Hematopoietic multipotent progenitor cell treated with erythropoietin and hydrocortisone succinate and interleukin-3 and kit ligand, for 6 days (in vitro differentiated cells): ENCODE measurements at regions not wholly inside any gene's neighbourhood (a gene's known extent, or its start where the extent isn't known, plus 50 kb on each side); places are given as distances from the start of the nearest gene placed in this dataset.

ENCODE experiments used
- DNase-seq: peaks from one replicate; pipeline ENCODE4 v3.0.0-alpha.2; 2015

DNA sequence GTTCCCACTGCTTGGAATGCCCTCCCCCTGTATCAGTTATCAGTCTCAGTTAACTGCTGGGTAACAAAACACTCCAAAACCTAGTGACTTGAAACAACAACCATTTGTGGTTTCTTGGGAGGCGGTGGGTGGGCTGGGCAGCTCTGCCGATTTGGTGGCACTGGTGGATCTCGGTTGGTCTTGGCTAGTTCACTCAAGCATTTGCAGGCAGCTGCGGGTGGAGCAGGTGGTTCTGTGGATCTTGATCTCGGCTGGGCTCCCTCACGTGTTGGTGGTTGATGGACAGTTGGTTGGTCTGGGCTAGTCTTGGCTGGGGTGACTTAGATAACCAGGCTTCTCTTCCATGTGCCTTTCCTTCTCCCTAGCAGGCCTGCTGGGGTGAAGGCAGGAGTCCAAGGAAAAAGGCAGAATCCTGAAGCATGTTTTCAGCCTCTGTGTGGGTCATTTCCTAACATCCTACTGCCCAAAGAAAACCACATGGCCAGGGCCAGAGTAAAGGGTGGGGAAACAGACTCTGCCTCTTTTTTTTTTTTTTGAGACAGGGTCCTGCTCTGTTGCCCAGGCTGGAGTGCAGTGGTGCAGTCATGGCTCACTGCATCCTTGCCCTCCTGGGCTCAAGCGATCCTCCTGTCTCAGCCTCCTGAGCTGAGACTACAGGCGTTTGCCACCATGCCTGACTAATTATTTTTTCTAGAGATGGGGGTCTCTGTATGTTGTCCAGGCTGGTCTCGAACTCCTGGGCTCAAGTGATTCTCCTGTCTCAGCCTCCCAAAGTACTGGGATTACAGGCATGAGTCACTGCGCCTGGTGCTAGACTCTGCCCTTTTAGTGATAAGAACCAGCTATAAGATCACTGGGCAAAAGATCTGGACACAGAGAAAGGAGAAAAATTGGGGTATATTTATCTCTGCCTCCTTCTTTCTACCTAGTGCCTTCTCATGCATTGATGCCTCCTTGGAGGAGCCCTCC is 183.7 kb downstream of the RGS3 start:
- peak; percentile 33 for DNase-seq

- no peak for DNase-seq
These were observed 184.5 kb downstream of the RGS3 start for GRCh38 chr9:113648048-113648447.

GRCh38 chr9:113648586-113648985 is 185.1 kb downstream of the RGS3 start:
- no peak for DNase-seq

DNA sequence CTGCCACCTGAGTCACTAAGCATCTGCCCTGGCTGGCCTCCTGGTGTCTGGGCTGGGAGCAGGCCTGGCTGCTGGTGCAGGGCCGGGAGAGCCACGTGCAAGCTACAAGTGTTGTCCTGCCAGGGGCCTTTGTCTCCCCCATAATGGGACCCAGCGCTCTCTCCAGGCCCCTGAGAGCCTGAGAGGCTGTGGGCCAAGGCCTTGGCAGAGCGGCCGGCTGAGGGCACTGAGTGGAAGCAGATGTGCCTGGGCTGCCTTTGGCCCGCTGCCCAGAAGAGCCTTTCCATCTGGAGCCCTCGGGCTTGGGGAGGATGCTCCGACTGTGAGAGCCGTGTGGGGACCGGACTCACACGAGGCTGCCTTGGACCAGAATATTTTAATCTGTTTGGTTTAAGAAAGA is 185.5 kb downstream of the RGS3 start:
- DNase-seq = no peak

- no peak for DNase-seq
These were observed 186.3 kb downstream of the RGS3 start for GRCh38 chr9:113649855-113650206.

- no peak for DNase-seq
These were observed 186.9 kb downstream of the RGS3 start for GRCh38 chr9:113650207-113651131.

- no peak for DNase-seq
These were observed 188.4 kb downstream of the RGS3 start for GRCh38 chr9:113651896-113652295.

- no peak for DNase-seq
These were observed 189.0 kb downstream of the RGS3 start for GRCh38 chr9:113652355-113653152.

- no peak for DNase-seq
These were observed 190.4 kb downstream of the RGS3 start for GRCh38 chr9:113653746-113654604.

DNA sequence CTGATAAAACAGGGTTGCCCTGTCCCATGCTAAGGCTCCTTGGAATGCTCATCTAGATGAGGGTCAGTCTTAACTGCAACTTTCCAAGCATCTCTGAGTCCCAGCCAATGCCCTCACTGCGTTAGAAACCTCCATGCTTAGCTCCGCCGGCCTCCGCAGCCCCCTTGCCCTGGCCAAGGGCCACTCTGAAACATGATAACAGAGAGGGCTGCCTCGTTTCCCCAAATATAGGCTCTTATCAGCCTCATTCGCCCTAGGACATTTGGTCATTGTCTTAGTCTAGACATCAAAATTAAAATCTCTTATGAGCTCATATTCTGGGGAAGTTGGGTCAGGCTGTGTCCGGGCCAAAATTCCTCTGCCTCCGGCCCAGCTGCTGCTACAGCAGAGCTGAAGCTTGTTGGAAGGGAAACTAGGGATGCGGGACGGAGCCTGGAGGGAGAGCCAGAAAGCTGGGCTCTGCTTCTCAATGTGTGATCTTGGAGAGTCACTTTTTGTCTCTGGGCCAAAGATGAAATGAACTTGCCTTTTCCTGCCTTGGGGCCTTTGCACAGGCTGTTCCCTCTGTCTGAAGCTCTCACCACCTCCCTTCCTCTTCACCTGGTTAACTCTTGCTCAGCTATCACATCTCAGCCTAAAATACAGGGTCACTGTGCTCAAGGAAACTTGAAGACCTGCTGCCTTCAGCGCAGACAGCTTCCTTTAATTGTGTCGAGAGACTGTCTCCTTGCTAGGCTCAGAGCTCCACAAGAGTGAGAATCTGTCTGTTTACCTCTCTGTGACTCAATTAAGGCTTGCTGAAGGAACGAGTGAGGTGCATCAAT is 191.3 kb downstream of the RGS3 start:
- DNase-seq = no peak

DNA sequence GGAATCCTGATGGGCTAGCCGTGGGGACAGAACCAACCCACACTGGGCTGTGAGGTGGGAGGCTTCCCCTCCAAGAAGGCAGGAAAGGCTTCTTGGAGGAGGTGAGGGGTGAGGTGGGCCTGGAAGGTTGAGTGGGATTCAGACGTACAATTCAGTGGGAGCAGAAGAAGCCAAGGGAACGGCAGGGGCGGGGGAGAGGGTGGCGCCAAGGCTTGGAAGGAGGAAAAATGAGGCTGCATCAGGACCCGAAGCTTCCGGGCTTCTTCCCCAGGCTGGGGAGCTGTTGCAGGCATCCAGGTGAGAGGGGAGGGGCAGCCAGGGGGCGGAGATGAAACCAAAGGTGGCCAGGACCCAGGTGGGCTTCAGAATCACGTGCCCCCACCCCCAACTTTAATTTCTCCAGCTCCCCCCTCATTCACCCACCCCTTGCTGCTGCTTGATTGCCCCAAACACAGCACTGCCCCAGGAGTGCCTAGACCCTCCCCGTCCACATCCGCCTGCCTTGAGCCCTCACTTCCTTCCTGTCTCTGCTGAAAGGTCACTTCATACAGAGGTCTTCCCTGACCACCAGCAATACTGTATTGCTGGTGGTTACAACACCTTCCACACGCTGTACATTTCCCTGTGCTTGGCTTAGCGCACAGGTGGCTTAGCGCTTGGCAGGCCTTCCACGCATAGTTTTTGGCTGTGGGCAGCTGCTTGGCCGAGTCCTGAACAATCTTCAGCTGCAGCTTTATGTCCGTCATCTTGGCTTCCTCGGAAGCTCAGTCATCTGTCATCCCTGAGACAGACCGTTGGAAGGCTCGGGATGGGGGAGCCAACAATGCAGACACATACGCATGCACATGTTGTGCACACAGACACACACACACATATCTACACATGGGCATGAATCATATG is 193.5 kb downstream of the RGS3 start:
- no peak for DNase-seq

- DNase-seq = peak; percentile 87
These were observed 194.4 kb downstream of the RGS3 start for GRCh38 chr9:113657765-113658544.

DNA sequence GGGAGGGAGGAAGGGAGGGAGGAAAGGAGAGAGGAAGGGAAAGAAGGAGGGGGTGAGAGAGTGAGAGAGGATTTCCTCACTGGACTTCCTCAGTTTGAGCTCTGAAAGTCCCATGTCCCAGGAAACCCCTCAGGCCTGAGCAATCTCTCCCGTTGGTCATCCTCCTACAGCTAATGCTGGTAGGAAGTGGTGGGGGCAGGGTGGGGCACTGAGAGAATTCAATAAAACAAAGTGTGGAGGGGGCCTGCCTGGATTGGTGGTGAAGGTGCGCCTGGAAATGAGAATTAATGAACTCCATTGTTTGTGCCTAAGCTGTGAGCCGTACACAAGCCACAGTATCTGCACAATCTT is 195.0 kb downstream of the RGS3 start:
- no peak for DNase-seq

DNA sequence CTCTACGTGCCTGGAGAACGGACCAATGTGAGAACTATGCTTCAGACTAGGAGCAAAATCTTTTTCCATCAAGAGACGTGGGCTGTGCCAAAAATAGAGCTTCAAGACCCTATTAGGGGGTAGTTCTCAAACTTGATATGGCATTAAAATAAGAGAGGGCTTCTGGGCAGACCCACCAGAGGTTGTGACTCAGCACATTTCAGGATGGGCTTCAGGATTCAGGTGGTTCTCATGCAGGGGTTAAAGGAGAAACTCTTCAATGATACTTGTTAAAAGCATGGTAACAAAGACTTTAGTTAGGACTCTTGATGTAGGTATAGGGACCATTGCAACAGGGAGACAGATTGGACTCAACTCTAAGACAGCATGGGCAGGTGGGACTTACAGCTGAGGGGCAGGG is 195.5 kb downstream of the RGS3 start:
- no peak for DNase-seq

- no peak for DNase-seq
These were observed 196.2 kb downstream of the RGS3 start for GRCh38 chr9:113659740-113660139.

- no peak for DNase-seq
These were observed 196.7 kb downstream of the RGS3 start for GRCh38 chr9:113660196-113660595.

DNA sequence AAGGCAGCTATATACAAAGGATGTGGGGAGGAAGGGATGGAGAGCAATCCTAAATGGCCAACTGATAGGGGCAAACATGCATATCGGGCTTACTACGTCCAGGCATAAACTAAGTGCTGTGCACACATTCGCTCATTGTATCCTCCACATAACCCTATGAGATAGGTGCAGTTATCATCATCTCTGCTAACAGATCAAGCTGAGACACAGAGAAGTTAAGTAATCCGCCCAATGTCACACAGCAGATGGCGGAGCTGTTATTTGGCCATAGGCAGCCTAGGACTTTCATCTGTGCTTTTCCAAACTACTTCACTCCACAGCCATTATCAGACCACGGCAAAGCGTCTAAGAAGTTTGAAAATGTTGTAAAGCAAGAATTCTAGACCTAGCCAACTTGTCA is 197.5 kb downstream of the RGS3 start:
- DNase-seq = no peak

DNA sequence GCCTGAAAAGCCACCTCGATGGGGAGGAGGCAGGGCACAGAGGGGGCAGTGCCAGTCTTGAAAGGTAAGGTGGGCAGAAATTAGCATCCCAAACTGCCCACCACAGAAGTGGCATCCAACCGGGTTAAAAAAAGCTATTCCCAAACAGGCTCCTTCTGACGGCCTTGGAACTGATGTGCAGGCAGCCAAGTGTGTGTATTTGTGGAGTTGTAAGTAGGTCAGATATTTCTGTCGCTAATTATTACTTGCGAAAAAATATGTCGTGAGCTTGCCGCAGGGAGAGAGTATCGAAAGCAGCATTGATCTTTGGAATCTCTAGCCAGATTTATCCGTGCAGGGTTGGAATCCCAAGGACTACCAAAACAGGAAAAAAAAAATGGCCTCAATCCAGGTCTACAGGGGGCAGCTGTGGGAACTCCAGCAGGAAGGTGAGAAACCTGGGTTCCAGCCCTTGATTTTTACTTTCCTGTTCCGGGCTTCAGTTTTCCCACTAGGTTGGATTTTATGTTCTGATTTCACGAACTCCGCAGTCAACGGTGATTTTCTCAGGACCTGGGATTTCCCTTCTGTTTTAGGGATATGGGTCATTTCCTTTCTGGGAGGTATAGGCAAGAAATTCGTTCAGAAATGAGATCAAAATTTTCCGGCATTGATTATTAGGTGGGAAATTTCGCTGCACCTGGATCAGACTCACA is 200.8 kb downstream of the RGS3 start:
- DNase-seq = no peak

- no peak for DNase-seq
These were observed 201.5 kb downstream of the RGS3 start for GRCh38 chr9:113665064-113665463.
